ENCODE measurements at regions not wholly inside any gene's neighbourhood (a gene's known extent, or its start where the extent isn't known, plus 50 kb on each side); places are given as distances from the start of the nearest gene placed in this dataset.

DNA sequence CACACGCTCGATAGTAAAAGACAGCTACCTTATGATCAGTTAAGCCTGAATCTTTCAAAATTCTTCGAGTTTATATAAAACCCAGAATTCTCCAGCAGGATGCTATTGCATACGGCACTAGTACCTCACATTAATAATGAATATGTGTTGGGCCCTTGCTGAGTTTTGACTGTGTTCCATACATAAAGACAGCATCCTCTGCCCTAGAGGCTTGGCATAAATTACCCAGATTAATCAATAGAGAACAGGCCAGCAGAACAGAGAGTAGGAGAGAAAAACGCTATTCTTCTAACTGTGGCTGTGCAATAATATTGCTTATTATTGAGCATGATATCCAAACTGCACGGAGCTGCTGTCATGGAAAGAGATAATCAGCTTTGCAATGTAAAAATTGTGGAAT, 194.3 kb downstream of the SOX11 start:
- WGBS (ENCODE audit: low lambda C conversion rate) = 25% methylated on average over 6 of the region's 6 CpGs
- Histone ChIP-seq H2AFZ (ENCODE audit: low read length) (no peak overlapping the region), H3K9ac (ENCODE audit: insufficient read depth, low read depth, low read length) (no peak overlapping the region), H4K20me1 (ENCODE audit: insufficient read depth, low read length) (no peaks in the 10 kb centered on the region), H3K4me3 (replicated peaks in 1 of 3; ENCODE audit: insufficient read depth in 1 of 3, low read depth in 2 of 3, low read length in 3 of 3) (no peak overlapping the region), H3K36me3 (replicated peaks in 1 of 2; ENCODE audit: control insufficient read depth in 1 of 2, insufficient read depth in 2 of 2, low read length in 2 of 2) (no peaks in the 10 kb centered on the region), H3K79me2 (ENCODE audit: insufficient read depth, low read length) (no peaks in the 10 kb centered on the region), H3K27ac (ENCODE audit: extremely low read length, insufficient read depth, low read length) (no peak overlapping the region), H3K27me3 (ENCODE audit: control insufficient read depth in 1 of 2, insufficient read depth in 2 of 2, low read length in 2 of 2) (no peaks in the 10 kb centered on the region), H3K9me3 (ENCODE audit: low read length) (peaks cover 36% of the 10 kb centered on the region), H3K4me2 (ENCODE audit: low read depth, low read length) (no peak overlapping the region), H3K4me1 (ENCODE audit: insufficient read depth, low read length) (no peaks in the 10 kb centered on the region)
- POLR2A ChIA-PET = no interaction called here
- TF ChIP-seq, protein P1, sequence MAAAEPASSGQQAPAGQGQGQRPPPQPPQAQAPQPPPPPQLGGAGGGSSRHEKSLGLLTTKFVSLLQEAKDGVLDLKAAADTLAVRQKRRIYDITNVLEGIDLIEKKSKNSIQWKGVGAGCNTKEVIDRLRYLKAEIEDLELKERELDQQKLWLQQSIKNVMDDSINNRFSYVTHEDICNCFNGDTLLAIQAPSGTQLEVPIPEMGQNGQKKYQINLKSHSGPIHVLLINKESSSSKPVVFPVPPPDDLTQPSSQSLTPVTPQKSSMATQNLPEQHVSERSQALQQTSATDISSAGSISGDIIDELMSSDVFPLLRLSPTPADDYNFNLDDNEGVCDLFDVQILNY (CRISPR knock-in tag; conservative IDR thresholded peaks at IDR 0.05) = no peak
- TF ChIP-seq, protein P2, sequence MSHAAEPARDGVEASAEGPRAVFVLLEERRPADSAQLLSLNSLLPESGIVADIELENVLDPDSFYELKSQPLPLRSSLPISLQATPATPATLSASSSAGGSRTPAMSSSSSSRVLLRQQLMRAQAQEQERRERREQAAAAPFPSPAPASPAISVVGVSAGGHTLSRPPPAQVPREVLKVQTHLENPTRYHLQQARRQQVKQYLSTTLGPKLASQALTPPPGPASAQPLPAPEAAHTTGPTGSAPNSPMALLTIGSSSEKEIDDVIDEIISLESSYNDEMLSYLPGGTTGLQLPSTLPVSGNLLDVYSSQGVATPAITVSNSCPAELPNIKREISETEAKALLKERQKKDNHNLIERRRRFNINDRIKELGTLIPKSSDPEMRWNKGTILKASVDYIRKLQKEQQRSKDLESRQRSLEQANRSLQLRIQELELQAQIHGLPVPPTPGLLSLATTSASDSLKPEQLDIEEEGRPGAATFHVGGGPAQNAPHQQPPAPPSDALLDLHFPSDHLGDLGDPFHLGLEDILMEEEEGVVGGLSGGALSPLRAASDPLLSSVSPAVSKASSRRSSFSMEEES (CRISPR knock-in tag; IDR thresholded peaks at IDR 0.05) = no peak
- TF ChIP-seq GABPA (IDR thresholded peaks at IDR 0.05; ENCODE audit: low read depth, low read length) (no peak), GABPA (CRISPR knock-in tag; IDR thresholded peaks at IDR 0.05; ENCODE audit: low read depth) (no peak), FOSL2 (CRISPR knock-in tag; IDR thresholded peaks at IDR 0.05) (no peak), YY1 (IDR thresholded peaks at IDR 0.05; ENCODE audit: insufficient read depth, insufficient replicate concordance, low read depth, low read length) (no peak), ZNF343 (CRISPR knock-in tag; IDR thresholded peaks at IDR 0.05) (no peak)
- TF ChIP-seq, protein P3, sequence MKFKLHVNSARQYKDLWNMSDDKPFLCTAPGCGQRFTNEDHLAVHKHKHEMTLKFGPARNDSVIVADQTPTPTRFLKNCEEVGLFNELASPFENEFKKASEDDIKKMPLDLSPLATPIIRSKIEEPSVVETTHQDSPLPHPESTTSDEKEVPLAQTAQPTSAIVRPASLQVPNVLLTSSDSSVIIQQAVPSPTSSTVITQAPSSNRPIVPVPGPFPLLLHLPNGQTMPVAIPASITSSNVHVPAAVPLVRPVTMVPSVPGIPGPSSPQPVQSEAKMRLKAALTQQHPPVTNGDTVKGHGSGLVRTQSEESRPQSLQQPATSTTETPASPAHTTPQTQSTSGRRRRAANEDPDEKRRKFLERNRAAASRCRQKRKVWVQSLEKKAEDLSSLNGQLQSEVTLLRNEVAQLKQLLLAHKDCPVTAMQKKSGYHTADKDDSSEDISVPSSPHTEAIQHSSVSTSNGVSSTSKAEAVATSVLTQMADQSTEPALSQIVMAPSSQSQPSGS (CRISPR knock-in tag; IDR thresholded peaks at IDR 0.05) = no peak
- TF ChIP-seq, protein P4, sequence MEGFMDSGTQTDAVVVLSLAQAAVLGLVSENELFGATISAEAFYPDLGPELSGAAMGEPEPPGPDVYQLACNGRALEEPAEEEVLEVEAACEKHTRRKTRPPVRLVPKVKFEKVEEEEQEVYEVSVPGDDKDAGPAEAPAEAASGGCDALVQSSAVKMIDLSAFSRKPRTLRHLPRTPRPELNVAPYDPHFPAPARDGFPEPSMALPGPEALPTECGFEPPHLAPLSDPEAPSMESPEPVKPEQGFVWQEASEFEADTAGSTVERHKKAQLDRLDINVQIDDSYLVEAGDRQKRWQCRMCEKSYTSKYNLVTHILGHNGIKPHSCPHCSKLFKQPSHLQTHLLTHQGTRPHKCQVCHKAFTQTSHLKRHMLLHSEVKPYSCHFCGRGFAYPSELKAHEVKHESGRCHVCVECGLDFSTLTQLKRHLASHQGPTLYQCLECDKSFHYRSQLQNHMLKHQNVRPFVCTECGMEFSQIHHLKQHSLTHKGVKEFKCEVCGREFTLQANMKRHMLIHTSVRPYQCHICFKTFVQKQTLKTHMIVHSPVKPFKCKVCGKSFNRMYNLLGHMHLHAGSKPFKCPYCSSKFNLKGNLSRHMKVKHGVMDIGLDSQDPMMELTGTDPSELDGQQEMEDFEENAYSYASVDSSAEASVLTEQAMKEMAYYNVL (CRISPR knock-in tag; IDR thresholded peaks at IDR 0.05; ENCODE audit: borderline replicate concordance) = no peak
- TF ChIP-seq, protein P5, sequence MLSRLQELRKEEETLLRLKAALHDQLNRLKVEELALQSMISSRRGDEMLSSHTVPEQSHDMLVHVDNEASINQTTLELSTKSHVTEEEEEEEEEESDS (CRISPR knock-in tag; IDR thresholded peaks at IDR 0.05; ENCODE audit: borderline replicate concordance) = no peak
- ATAC-seq = no peak
- CTCF ChIA-PET (ENCODE audit: low intra/inter-chr PET ratio, low total read pairs) = no interaction called here
- no TSS peak for BruUV-seq (replicated peaks)
- DNase-seq (ENCODE audit: low spot score) = no peak
- FAIRE-seq = no peak
- in situ Hi-C loops (cut with HindIII; ENCODE audit: extremely low pct_ligation_motif_present, low pct_unique_long_range_greater_than_20kb) (no loop called here), intact Hi-C loops (cut with micrococcal nuclease; ENCODE audit: unreplicated experiment) (no loop called here)

Measured in HepG2 (cell line).